ENCODE measurements at regions not wholly inside any gene's neighbourhood (a gene's known extent, or its start where the extent isn't known, plus 50 kb on each side); places are given as distances from the start of the nearest gene placed in this dataset.

DNA sequence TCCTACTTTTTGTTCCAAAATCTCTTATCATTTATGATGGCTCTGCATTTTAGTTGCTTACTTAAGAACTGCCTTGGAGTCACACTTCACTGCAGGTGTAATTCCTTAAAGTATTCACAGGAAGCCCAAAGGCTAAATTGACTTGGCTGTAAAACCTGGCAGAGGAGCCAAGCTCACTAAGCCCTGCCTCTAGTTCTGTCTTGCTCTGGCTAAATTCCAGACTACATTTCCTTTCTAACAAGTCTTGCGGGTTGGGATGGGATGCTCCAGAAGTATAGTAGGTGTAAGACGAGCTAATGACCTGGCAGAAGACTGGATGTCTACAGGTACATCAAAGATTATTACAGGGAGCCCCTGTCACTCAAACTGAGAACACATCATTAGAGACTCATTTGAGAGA is 924.0 kb upstream of the INTU start:
- WGBS, 4 donors = 60 to 75% (median 65%) methylated on average over 2 of the region's 2 CpGs
- Histone ChIP-seq H3K9me3 (replicated peaks in 1 of 3) (no peaks in the 10 kb centered on the region), H3K4me1 (replicated peaks in 1 of 2) (no peaks in the 10 kb centered on the region), H3K27ac (no peak overlapping the region), H3K27me3 (no peaks in the 10 kb centered on the region), H3K4me3 (no peak overlapping the region), H3K36me3 (replicated peaks in 1 of 2) (no peaks in the 10 kb centered on the region)
- intact Hi-C loops (cut with DNase I) = no loop called here
- DNase-seq = no peak
- TF ChIP-seq, protein P1, sequence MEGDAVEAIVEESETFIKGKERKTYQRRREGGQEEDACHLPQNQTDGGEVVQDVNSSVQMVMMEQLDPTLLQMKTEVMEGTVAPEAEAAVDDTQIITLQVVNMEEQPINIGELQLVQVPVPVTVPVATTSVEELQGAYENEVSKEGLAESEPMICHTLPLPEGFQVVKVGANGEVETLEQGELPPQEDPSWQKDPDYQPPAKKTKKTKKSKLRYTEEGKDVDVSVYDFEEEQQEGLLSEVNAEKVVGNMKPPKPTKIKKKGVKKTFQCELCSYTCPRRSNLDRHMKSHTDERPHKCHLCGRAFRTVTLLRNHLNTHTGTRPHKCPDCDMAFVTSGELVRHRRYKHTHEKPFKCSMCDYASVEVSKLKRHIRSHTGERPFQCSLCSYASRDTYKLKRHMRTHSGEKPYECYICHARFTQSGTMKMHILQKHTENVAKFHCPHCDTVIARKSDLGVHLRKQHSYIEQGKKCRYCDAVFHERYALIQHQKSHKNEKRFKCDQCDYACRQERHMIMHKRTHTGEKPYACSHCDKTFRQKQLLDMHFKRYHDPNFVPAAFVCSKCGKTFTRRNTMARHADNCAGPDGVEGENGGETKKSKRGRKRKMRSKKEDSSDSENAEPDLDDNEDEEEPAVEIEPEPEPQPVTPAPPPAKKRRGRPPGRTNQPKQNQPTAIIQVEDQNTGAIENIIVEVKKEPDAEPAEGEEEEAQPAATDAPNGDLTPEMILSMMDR (IDR thresholded peaks at IDR 0.05) = no peak
- TF ChIP-seq POLR2A (IDR thresholded peaks at IDR 0.05) = no peak

DNA sequence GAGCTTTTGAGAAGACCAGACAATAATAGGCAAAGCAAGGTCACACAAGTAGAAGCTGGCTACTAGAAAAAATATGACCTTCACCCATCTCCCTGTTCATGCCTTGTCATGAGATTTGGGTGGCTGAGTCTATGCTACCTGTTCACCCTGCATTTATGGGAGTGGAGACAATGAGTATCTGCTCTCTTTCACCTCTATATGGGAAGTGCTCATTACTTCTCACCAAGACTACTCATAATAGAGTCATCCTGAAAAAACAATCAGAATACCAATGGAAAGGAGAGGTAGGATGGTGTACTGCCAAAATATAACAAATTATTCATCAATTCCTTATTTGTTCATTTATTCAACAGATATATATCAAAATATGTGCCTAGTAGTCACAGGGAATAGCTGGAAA is 921.8 kb upstream of the INTU start:
- no peak for DNase-seq
- Histone ChIP-seq H3K4me1 (replicated peaks in 1 of 2) (no peaks in the 10 kb centered on the region), H3K27me3 (no peaks in the 10 kb centered on the region), H3K4me3 (no peak overlapping the region), H3K36me3 (replicated peaks in 1 of 2) (no peaks in the 10 kb centered on the region), H3K27ac (no peak overlapping the region), H3K9me3 (replicated peaks in 1 of 3) (no peaks in the 10 kb centered on the region)
- intact Hi-C loops (cut with DNase I) = no loop called here
- no peak for TF ChIP-seq POLR2A (IDR thresholded peaks at IDR 0.05)
- TF ChIP-seq, protein P1 (IDR thresholded peaks at IDR 0.05) = no peak

- WGBS, 4 donors = 86 to 90% (median 87%) methylated on average over 8 of the region's 8 CpGs
- Histone ChIP-seq H3K36me3 (replicated peaks in 1 of 2) (no peaks in the 10 kb centered on the region), H3K4me1 (replicated peaks in 1 of 2) (no peaks in the 10 kb centered on the region), H3K27ac (no peak overlapping the region), H3K27me3 (no peaks in the 10 kb centered on the region), H3K4me3 (no peak overlapping the region), H3K9me3 (replicated peaks in 1 of 3) (no peaks in the 10 kb centered on the region)
- no peak for DNase-seq
- no peak for TF ChIP-seq POLR2A (IDR thresholded peaks at IDR 0.05)
- TF ChIP-seq, protein P1 (IDR thresholded peaks at IDR 0.05) = no peak
- intact Hi-C loops (cut with DNase I) = no loop called here
Measured at GRCh38 chr4:126715067-126715466, 917.7 kb upstream of the INTU start.

DNA sequence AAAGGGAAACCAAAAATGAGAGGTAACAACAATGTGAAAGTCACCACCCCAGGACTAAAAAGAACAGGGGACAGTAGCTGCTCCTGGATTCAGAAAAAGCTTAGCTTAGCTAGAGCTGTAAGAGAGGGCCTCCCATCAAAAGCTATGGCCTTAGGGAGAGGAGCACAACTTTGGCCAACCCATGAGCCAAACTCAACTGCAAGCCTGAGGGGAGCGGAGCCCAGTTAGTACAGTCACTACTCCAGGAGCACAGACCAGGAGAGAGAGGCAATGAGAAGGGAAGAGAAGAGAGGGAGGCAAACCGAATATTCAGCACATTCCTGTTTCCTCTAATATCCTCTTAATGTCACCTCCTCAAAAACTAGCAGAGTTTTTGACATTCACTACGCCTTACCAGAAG is 917.1 kb upstream of the INTU start:
- TF ChIP-seq POLR2A (IDR thresholded peaks at IDR 0.05) = no peak
- TF ChIP-seq, protein P1 (IDR thresholded peaks at IDR 0.05) = no peak
- intact Hi-C loops (cut with DNase I) = no loop called here

More for the DNA sequence above, 917.1 kb upstream of the INTU start:
- H3K4me3 ChIP-seq = no peak overlapping the region
- DNase-seq = no peak
- H3K27me3 ChIP-seq = no peaks in the 10 kb centered on the region
- H3K36me3 ChIP-seq (replicated peaks in 1 of 2) = no peaks in the 10 kb centered on the region
- H3K4me1 ChIP-seq (replicated peaks in 1 of 2) = no peaks in the 10 kb centered on the region
- WGBS, 4 donors = 74 to 88% (median 81%) methylated on average over 3 of the region's 3 CpGs
- no peaks in the 10 kb centered on the region for H3K9me3 ChIP-seq (replicated peaks in 1 of 3)
- H3K27ac ChIP-seq = no peak overlapping the region
